ENCODE measurements at regions not wholly inside any gene's neighbourhood (a gene's known extent, or its start where the extent isn't known, plus 50 kb on each side); places are given as distances from the start of the nearest gene placed in this dataset.

GRCh38 chrX:40852586-40852985 is 117.2 kb upstream of the MED14 start:
- TF ChIP-seq CTCF (optimal IDR thresholded peaks at IDR 0.05 in 1 of 3, IDR thresholded peaks at IDR 0.05 in 1 of 3, conservative IDR thresholded peaks at IDR 0.05 in 1 of 3; ENCODE audit: extremely low read depth in 1 of 3, insufficient read depth in 2 of 3, low read length in 3 of 3) (no peak), EZH2 (IDR thresholded peaks at IDR 0.05; ENCODE audit: low read length) (no peak)

All from keratinocyte (primary cell).